NCI-H128 (cell line): ENCODE measurements at regions not wholly inside any gene's neighbourhood (a gene's known extent, or its start where the extent isn't known, plus 50 kb on each side); places are given as distances from the start of the nearest gene placed in this dataset.
"Not testable (repeated sequence)": the region's sequence is repeated elsewhere in the genome, so short reads cannot be mapped to it uniquely, and the experiment has no call there.

ENCODE experiments used
- DNase-seq: peaks from one replicate; lab custom pipeline; 2025; ENCODE audit not compliant: unreplicated experiment; lab: John Stamatoyannopoulos, UW

DNA sequence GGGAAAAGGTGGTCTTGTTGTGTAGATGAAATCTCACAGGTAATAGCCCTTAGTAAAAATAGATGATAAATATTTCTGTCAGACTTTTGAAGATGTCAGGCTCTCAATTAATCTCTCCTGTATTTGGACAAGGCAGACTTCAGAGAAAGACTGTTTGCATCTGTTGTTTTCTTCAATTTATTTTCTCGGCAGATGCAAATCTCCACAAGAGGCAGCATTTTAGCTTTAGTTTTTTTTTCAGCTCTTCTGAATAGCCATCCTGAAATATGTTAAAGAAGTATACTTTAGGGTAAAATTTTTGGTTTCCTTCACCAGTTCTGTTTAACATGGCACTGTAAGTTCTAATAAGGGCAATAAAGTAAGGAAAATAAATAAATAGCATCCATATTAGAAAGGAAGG lies 685.1 kb downstream of the SI start:
- DNase-seq: no peak

DNA sequence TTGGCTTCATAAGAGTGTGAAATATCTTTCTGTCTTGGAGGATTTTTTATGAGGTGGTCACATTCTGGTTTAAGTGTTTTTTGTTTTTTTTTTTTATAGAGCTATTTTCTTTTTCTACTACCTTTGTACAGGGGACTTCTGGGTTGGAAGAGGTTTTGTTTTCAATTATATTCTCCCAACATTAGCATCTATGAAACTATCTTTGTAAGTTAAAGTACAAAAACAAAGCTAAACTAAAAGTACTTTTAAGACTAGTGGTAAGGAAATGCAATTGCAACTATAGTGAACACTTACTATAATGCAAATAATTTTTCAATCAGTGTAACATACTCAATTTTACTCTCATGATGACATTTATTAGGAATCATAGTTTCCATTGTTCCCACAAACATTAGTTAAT lies 688.2 kb downstream of the SI start:
- DNase-seq: no peak

- DNase-seq: no peak
Measured at GRCh38 chr3:164387236-164387635, 691.1 kb downstream of the SI start.

GRCh38 chr3:164380156-164380555 lies 698.1 kb downstream of the SI start:
- no peak for DNase-seq

GRCh38 chr3:164377466-164377865 lies 700.8 kb downstream of the SI start:
- DNase-seq: no peak

DNA sequence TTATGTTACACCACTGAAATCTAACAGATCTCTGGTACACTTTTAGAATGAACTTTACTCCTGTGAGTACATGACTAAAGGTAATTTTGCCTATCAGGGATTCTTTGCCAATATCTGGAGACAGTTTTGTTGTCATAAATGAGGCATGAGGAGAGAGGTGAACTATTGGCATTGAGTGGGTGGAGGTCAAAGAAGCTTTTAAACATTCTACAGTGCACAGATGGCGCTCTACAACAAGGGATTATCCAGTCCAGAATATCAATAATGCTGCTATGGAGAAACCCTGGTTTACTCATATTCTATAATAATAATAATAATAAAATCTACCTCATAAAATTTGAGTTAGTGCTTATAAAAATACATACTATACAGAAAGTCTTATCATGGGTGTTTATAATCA lies 702.3 kb downstream of the SI start:
- DNase-seq: no peak

- DNase-seq: no peak
Measured at GRCh38 chr3:164375538-164375937, 702.8 kb downstream of the SI start.

DNA sequence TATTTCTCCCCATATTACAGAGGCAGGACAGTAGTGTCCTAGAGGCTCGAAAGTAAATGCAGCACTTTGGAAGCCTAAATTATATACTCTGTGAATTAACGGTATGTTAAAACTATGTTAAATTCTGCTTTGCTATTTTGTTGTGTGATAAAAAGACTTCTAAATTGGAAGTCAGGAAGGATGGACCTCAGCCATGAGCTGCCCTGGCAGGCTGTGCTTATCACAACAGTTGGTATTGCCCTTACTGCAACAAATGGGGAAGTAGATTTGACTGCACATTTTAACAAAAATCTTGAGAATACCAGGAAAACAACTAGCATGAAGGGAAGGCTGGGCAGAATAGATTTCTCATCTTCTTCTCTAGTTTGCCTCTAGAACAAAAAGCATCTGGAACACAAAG lies 706.6 kb downstream of the SI start:
- no peak for DNase-seq

- no peak for DNase-seq
Measured at GRCh38 chr3:164370970-164371369, 707.3 kb downstream of the SI start.

DNA sequence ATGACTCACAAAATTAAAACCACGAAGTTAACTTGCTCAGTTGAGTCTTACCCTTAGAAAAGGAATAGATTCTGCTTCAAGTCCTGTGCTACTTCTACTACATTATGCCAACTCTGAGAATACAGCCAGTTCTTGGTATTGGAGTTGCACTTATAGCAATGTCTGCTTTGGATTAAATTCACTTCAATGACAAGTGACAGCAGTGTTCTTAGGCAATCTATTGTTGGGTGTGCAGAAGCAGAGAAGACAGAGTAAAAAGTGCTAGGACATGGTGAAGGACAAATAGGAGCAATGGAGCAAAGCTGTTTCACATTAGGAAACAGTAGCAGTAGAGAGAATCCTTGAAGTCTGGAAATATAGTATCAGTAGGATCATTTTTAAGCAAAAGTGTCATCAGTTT lies 713.1 kb downstream of the SI start:
- no peak for DNase-seq

DNA sequence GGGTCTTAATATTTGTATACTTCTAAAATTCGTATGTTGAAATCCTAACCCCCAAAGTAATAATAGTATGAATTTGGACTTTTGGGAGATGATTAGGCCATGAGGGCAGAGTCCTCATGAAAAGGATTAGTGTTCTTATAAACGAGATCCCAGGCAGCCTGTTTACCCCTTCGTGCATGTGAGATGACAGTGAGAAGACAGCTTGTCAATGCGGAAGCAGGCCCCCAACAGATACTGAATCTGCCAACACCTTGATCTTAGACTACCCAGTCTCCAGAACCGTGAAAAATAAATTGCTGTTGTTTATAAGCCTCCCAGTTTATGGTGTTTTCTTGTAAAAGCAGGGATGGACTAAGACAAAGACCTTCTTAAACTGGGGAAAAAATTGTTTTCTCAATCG lies 714.2 kb downstream of the SI start:
- DNase-seq: no peak

DNA sequence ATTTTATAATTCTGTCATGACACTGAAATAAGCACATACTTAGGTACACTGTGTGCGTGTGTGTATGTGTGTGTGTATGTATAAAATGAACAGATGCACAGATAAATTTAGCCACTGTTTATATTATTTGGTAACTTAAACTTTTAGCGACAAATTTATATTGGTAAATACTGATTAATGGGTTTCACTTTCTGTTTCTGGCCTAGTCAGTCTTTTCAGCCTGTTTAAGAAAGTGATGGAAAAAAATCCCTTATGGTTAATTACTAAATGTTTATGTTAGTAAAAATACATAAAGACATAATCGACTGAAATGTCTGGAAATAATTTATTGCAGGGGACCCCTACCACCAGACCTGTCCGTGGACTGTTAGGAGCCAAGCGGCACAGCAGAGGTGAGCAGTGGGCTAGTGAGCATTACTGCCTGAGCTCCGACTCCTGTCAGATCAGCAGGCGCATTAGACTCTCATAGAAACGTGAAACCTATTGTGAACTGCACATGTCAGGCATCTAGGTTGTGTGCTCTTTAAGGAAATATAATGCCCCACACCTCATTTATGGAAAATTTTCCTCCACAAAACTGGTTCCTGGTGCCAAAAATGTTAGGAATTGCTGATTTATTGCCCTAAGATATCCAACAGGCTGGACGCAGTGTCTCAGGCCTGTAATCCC lies 717.4 kb downstream of the SI start:
- DNase-seq: no peak

- DNase-seq: no peak
Measured at GRCh38 chr3:164360078-164360578, 718.2 kb downstream of the SI start.

GRCh38 chr3:164352991-164353390 lies 725.3 kb downstream of the SI start:
- no peak for DNase-seq

DNA sequence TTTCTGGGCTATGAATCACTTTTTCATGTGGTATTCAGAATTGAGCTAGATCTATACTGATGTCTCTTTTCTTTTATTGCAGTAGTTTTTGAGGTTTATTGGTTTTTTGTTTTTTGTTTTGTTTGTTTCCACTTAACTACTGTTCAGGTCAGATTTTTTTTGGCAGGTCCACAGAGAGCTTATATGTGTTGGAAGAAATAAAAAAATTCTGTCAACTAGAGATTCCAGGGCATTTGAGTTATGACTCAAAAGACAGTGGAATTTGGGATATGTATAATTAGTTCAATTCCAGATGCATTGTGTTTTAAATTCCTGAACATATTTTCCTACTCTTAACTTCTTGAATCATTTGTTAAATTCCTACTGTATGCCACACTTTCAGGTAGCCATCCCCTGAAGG lies 727.2 kb downstream of the SI start:
- DNase-seq: no peak

- not testable (repeated sequence) for DNase-seq
Measured at GRCh38 chr3:164342206-164342605, 736.1 kb downstream of the SI start.

- DNase-seq: no peak
Measured at GRCh38 chr3:164341086-164341485, 737.2 kb downstream of the SI start.

- no peak for DNase-seq
Measured at GRCh38 chr3:164340273-164340672, 738.0 kb downstream of the SI start.

GRCh38 chr3:164332831-164333802 lies 745.2 kb downstream of the SI start:
- no peak for DNase-seq

DNA sequence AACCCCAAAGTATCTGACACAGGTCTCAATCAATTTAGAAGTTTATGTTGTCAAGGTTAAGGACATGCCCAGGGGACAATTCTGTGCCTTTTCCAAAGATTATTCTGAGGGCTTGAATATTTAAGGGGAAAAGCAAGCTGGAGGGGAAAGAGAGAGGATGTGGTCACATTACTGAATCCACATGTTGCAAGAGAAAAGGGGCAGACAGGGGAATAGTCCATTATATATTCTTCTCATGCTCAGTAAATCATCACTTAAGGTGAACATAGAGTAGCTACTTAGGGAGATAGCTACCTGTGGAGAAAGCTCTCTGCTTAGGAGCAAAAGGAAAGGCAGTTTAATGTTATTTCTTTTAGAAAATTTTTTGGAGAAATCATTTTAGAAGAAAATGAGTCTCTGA lies 751.6 kb downstream of the SI start:
- DNase-seq: no peak

DNA sequence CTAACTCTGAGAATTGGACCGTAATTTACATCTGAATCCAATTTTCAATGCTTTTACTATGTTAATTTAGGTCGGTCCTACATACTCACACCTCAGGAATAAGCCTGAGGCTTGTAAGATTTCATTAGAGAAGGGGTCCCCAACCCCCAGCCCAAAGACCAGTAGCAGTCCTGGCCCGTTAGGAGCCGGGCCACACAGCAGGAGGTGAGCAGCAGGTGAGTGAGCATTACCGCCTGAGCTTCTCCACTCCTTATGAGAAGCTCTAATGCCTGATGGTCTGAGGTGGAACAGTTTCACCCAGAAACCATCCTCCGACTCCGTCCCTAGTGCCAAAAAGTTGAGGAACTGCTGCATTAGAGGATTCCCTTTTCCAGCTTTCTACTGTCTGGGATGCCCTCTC lies 757.3 kb downstream of the SI start:
- no peak for DNase-seq

DNA sequence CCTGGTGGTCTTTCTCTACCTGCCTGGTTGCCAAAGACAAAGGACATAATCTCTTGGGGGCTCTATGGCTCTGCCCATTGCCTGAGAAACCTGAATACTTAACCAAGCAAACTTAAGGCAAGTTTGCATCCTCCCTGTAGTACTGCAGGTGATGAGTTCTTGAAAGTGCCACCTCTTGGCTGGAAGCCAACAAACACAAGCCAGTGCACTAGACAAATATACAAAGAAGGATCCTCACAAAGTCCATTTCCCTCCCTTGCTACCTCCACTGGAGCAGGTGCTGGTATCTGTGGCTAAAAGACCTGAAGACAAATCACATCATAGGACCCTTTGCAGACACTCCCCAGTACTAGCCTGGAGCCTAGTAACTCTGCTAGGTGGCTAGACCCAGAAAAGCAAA lies 772.3 kb downstream of the SI start:
- no peak for DNase-seq
